DMS53 treated with DMSO at 0.1 percent for 48 hours (cell line): ENCODE measurements at regions not wholly inside any gene's neighbourhood (a gene's known extent, or its start where the extent isn't known, plus 50 kb on each side); places are given as distances from the start of the nearest gene placed in this dataset.

Source experiments
- DNase-seq: peaks from one replicate; lab custom pipeline; 2025; ENCODE audit not compliant: unreplicated experiment; lab: John Stamatoyannopoulos, UW

DNA sequence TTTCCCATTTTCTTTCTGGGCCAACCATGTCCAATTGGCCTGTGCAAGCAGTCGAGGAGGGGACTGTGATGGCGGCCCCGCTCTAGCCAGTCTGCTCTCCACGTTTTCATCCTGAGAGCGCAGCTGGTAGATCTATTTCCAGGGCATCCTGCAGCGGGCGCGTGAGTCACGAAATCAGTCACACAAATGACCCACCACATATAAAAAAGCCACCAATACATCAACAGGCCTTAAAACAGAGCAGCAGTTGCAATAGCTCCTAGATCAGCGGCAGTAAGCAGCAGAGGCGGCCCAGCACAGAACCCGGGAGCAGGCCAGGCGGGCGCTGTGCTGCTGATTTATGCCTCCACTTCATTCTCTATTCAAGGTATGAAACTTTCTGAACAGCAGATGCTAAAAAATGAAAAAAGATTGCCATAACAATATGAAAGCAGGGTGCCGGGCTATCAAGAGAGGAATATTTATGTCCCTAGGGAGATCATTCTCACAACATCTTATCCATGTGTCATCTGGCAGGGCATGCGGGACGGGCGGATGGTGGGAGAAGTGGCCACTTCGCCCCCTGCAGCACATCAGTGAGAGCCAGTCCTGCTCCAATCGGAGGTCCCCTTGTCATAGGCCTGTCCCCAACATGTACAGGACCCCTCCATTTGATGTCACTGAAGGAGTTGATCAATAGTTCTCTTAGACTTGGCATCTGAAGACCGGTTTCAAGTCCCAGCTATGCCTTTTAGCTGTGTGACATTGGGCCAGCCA, 98.0 kb upstream of the GPR26 start:
- DNase-seq: no peak

DNA sequence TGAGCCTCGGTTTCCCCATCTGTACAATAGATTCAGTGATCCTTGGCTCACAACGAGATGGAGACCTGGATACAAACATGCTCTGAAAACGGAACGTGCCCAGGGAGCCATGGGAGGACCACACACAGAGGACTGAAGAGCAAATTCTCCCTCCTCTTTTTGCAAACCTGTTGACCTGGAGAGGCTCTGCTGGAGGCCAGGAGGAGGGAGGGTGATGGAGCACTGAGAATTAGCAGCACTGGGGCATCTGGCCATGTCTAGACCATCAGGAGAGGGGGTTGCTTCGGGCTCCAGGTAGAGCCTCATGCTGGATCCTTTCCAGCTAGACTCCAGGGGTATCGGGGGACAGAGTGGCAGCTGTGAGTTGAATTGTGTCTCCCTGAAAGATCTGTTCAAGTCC, 97.4 kb upstream of the GPR26 start:
- DNase-seq: no peak

DNA sequence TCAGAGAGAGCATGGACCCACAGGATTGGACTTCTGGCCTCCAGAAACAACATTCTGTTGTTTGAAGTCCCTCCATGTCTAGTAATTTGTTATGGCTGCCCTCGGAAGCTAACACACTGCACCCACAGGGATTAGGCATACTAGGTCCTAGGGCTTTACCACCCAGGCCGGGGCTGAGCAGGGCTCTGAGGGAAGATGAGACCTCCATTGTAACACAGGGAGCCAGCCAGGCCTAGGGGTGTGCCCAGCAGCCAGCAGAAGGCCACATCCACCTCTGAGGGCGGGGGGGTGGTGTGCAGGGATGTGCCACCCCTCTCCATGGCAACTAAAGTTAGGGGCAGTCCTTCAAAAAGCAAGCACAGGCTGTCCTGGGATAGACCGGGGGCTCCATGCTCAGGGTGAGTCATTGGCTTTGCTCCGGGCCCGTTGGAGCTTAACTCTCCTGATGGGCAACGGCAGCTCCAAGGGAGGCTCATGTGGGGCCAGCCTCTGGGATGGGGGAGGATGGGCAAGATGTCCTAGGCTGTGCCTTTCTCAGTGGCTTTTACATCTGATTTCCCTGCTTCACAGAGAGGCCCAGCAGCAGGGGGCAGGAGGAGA, 96.6 kb upstream of the GPR26 start:
- DNase-seq: no peak

DNA sequence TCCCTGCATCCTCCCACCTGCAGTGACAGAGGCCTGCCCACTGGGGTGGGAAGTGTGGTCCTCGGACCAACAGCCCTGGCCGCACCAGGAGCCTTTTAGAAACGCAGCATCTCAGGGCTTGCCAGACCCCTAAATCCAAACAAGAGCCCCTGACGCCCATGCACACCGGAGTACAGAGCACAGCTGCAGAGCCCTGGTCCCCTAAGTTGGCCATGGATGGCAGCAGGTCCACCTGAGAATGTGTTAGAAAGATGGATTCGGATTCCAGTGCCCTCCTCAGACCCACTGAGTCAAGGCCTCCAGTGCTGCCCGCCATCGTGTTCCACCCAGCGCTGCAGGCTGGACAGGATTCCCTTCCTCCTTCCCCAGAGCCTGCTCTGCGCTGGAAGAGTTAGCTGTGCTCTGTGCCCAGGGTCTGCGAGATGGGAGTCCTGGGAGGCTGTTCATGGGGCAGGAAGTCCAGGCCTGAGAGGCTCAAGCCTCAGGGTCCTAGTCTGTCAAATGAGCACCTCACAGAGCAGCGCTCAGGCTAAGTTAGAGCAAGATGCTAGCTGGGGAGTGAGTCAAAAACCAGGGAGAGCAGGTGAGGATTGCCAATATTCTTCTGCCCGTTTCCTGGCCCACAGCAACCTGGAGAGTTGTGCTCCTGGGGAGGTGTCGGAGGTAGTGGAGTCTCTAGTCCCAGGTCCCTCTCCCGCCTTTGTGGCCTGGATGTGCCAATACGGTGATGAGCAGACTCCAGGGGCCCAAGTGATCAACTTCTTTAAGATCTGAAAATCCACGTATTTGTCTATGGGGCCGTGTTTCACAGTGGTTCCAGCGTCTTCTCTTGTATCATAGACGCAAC, 95.9 kb upstream of the GPR26 start:
- no peak for DNase-seq

DNA sequence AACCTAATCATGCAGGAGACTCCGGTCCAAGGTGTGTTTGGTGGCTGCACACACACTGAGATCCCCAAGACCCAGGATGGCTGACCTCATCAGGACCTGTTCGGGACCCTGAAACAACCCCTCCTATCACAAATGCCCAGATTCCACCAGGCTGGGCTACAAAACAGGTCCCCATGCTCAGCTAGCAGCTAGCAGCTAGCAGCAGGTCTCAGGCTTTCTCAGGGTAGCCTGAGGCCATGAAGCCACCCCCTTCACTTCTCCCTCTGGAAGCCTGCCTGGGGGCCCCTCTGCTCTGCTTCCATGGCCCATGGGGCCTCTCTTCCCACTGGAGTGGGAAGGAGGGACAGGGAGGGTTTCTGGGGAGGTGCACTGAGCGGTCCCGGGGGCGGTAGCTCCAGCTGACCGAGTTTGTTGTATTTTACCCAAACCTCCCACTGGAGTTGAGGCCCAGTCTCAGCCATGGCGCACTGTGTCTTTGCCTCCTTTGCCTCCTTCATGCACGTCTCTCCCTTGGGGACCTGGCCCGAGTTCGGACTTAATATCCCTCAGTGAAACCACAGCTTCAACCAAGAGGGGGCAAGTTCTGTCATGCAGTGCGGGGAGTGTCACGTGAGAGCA, 95.1 kb upstream of the GPR26 start:
- DNase-seq: no peak

DNA sequence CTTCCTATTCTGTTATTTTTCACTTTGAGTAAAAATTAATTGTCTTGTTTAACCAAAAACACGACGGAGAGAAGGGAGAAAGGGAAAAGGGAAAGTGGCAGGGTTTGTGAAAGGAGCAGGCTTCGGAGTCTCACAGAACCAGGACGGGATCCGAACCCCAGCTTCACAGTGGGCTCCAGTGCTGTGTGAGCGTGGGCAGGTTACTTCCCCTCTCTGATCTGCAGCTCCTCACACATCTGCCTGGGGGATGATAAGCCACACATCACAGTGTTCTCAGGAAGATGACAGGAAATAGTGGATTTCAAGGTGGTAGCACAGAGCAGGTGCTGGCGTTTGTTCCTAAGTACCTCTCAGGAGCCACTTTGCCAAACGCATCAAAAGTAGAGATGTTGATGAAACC, 94.2 kb upstream of the GPR26 start:
- no peak for DNase-seq

DNA sequence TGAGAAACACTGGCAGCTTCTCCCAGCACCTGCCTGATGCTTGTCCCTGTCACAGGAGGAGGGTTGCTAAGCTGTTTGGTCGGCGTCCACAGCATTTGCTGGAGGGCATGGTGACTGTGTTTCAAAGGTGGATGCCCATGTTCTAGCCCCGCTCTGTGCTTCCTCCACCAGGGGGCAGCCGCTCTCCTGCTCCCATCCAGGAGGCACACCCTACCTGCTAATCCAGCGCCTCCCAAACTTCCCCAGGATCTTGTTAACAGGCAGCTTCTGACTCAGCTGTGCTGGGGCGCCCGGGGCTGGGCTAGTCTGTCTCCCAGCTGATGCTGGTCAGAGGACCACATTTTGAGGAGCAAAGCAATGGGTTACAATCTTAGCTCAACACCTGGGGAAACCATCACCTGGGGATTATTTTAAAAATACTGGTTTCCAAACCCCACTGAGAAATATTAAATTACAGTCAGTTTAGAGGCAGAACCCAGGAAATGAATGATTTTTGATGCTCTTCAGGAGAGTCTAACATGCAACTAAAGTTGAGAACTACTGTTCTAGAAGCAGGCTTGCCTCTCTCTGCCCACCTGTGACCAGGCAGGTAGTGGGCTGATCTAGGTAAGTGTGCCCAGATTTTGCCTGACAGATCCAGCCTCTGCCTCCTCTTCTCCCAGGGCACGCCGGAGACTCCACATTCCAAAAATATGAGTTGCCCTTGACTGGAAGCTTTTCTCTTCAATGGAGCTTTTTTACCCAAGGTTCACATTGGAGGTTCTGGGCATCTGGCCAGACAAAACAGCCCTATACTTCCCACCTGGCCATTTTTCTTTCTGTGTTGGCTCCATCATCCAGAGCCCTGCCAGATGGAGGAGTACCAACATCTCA, 92.7 kb upstream of the GPR26 start:
- peak; percentile 2 for DNase-seq

DNA sequence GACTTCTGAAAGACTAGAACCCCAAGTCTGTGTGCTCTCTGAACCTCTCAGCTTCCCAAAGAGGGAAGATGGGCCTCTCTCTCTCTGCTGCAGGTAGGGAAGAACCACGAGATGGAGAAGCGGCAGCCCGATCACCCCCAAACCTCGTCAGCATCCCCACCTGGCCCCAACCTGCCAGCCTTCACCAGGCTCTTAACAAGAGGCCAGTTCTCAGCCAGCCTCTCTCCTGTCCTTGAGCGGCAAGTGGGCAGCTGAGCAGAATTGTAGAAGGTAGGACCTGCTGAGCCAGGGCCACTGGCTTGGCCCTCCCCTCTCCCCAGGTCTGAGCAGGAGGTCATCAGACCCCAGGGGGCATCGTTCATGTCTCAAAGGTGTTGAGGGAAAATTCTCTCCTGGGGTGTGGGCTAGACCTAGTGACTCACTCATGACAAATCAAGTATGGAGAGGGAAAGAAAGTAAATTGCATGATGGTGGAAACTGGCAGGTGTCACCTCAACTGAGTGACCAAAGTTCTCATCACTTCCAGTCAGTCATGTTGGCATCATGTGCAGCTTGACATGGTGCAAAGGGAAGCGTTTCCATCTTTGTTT, 92.0 kb upstream of the GPR26 start:
- DNase-seq: no peak

DNA sequence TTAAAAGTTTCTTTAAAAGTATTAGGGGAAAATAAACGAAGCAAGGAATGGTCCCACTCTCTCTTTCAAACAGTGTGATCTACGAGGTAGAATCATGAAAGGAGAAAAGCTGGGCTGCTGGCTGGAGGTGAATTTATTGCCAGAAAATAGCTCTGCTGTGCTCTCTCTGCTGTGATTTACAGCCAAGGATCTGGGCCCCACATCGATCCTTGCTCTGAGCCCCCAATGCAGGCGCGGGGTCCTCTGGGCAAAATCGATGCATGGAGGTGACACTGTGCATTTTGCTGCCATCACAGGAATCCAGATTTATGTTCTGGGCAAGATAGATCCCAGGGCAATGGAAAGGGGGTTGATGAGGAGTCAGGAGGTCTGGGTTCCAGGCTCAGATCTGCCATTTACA, 91.0 kb upstream of the GPR26 start:
- no peak for DNase-seq

DNA sequence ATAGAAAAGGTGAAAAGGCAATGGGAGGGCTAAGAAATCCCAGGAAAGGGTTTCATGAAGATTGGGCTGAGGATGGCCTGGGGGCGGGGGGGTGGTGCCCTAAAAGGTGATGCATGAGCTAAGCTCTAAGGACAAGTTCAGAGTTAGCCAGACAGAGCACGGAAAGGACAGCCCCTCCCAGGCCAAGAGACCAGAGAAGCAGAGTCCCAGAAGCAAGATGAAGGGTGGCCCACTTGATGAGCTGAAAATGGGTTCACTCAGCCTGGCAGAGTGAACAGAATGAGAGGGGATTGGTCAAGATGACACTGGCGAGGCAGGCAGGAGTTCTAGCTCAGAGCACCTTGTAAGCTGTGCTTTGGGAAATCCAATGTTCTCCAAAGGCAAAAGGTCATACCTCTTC, 89.4 kb upstream of the GPR26 start:
- no peak for DNase-seq

DNA sequence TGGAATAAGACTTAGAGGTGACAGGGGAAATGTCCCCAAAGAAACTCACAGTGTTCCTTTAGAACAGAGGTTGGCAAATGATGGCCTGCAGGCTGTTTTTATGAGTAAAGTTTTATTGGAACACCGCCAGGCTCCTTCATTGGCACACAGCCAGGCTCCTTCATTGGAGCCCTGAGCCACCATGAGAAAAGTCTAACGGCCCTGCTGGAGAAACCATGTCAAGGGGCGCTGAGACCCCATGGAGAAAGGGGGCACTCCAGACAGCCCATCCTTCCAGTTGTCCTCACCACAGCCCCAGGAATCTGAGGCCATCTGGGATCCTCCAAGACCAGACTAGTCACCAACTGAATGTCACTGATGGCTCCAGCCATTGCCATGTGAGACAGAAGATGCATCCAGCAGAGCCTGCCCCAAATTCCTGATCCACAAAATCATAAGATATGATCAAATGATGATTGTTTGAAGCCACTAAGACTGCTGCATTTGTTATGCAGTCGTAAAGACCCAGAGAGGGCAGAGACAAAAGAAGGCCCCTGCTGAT, 88.2 kb upstream of the GPR26 start:
- DNase-seq: no peak

DNA sequence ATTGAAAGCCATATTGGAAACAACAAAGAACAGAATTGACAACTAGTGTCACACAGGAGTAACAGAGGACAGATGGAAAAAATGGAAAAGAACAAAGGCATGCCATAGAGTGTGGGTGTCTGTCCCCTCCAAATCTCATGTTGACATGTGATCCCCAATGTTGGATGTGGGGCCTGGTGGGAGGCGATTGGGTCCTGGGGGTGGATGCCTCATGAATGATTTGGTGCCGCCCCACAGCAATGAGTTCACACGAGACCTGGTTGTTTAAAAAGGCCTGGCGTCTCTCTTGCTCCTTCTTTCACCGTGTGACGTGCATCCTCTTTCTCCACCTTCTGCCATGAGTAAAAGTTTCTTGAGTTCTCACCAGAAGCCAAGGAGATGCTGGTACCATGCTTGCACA, 87.4 kb upstream of the GPR26 start:
- DNase-seq: no peak

DNA sequence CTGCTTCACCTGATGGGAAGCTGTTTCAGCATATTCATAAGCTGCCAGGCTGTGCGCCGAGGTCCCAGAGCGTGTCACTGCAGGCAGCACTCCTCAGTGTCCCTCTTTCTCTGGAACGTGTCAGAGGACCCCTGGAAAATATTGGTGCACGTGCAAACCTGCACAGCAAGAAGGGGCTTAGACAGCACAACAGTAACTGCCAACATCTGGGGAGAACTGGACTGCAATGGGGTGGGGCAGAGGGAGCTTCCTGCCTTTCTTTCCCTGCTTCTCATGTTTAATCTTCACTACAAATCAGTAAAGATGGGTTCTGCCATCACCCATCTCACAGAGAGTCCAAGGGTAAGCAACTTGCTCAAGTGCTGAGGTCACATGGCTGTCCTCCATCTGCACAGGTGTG, 86.5 kb upstream of the GPR26 start:
- no peak for DNase-seq

DNA sequence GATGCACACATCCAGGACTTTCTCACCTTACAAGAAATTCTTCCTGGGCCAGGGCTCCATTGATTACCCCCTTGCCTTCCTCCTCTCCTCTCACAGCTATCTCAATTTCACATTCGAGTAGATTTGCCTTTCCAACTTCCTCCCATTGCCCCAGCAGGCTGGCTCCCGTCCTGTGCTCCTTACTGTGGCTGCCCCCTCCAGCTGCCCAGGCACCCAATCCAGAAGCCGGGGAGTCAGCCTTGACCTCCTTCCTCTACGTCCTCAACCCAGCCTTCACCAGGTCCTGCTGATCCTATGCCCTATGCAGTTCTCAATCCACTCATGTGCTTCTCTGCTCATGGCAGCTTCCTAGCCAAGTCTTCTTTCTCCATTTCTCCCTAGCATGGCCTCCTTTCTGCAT, 85.7 kb upstream of the GPR26 start:
- DNase-seq: no peak

DNA sequence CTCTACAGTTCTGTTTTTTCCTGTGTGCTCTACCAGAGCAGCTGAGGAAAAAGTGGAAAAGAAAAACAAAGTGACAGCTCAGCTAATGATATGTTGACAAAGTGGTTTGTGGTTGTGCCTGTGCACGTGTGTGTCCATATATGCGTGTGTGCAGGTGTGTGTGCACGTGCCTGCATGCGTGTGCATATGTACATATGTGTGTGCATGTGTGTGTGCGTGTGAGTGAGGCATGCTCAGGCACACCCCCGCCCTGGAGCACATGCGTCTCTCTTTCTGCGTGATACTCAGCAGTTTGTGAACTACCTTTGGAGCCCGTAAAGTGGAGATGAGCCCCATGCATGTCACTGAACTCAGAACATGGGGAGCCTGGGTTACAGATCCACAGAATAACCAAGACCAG, 84.5 kb upstream of the GPR26 start:
- DNase-seq: no peak

DNA sequence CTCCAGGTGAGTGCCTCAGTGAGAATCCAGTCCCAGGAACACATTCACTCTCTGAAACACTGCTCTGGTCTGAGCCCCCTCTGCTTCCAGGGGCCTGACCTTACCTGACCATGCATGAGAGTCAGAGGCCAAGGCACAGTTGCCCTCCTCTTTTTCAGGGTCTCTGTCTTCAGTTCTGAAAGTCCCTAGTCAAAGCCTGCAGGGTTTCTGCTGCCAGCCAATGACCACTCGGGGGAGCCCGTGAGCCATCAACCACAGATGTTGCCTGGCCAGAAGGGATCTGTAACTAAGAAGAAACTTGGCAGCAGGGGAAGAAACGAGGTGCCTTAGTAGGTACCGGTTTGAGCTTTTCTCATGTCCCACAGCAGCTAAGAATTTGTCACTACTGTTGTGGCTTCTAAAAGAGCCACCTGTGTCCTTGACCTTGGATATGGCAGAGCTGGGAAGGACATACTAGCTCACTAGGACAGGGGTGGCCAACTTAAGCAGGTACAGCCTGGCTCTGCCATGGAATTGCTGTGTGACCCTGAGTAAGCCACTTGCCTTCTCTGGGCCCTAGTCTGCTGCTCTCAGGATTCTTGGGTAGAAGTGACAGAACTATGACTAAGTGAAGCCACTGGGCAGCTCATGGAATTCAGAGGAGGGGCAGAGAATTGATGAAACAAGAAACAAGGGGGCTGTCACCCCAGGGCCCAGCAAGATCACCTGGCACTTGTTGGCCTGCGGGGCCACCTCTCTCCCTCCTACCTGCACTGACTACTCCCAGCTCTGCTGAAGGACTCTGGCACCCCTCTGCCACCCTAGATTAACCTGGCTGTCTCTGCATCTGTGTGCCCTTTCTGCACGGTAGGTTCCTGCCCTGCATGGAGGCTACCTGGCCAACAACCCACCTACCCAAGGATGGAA, 83.8 kb upstream of the GPR26 start:
- DNase-seq: peak; percentile 5

DNA sequence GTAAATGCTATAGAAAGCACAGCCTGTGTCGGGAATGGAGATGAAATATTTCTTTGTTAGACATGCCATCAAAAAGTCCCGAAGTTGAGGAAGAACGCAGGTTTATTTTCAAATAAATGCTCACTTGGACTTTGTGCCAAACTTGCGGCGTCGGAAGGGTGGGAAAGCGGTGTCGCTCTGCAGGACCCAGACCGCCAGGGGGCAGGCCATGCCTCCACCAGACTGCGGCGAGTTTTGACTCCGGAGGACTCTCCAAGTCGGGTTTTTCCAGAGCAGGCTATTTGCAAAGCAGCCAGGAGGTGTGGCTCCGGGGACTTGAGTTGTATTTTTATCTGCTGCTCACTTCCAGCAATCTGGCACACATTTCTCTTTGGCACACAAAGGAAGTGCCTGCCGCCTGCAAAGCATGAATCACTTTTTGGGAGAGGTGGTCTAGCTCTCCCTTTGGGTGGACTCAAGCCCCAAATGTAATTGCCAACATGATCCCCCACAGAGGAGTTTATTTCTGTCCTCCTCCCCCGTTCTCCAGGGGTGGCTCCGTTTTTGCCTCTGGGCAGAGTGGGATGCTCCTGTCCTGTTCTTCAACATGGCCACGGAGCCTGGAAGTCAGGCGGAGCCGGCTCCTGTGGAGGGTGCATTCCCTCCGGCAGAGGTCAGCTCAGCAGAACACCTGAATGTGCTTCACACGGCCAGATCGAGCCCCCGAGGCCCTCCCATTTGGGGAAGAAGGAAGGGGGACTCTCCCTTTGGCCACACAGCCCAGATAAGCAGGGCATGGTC, 82.3 kb upstream of the GPR26 start:
- DNase-seq: no peak

DNA sequence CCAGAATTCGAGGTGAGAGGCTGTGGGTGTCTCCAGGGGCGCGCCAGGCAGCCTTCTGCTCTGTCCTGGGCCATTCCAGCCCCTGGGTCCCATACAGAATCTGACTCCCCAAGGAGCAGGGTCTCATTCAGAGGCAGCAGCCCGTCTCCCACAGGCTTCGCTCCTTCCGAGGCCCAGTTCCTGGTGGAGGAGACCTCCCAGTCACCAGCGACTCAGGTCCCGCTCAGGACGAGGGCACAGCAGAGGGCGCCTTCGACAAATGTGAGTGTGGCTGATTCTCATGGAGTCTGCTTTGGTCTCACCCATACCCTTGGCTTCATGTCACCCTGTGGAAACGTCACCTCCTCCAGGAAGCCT, 81.8 kb upstream of the GPR26 start:
- DNase-seq: no peak
